Smooth muscle cell (in vitro differentiated cells): ENCODE measurements at regions not wholly inside any gene's neighbourhood (a gene's known extent, or its start where the extent isn't known, plus 50 kb on each side); places are given as distances from the start of the nearest gene placed in this dataset.
"Not testable (repeated sequence)": the region's sequence is repeated elsewhere in the genome, so short reads cannot be mapped to it uniquely, and the experiment has no call there.

Source experiments
- DNase-seq: peaks from one replicate; lab custom pipeline; 2025; ENCODE audit not compliant: unreplicated experiment; lab: John Stamatoyannopoulos, UW
- H2AFZ ChIP-seq: fragments of 200-600 bp; sonication (generic); 2 replicates; pipeline ENCODE4 v1.6.0; 2016; ENCODE audit warnings: antibody characterized with exemption, low read depth, mild to moderate bottlenecking
- H3F3A ChIP-seq: fragments of 200-600 bp; sonication (generic); 2 replicates; pipeline ENCODE4 v1.6.0; 2017; ENCODE audit warnings: antibody characterized with exemption, low read depth
- H3K27ac ChIP-seq: fragments of 200-600 bp; sonication (generic); 2 replicates; pipeline ENCODE4 v1.5.1; 2016; ENCODE audit warnings: low read depth, mild to moderate bottlenecking
- H3K27me3 ChIP-seq: fragments of 200-600 bp; sonication (generic); 2 replicates; pipeline ENCODE4 v1.6.1; 2016; ENCODE audit warnings: low read depth, mild to moderate bottlenecking
- H3K36me3 ChIP-seq: fragments of 200-600 bp; sonication (generic); 2 replicates; pipeline ENCODE4 v1.5.1; 2016; ENCODE audit warnings: low read depth
- H3K4me1 ChIP-seq: fragments of 200-600 bp; sonication (generic); 2 replicates; pipeline ENCODE4 v1.5.1; 2016; ENCODE audit warnings: low read depth
- H3K4me2 ChIP-seq: fragments of 200-600 bp; sonication (generic); 2 replicates; pipeline ENCODE4 v1.6.0; 2016; ENCODE audit warnings: mild to moderate bottlenecking
- H3K4me3 ChIP-seq: fragments of 200-600 bp; sonication (generic); 2 replicates; pipeline ENCODE4 v1.5.1; 2016; ENCODE audit warnings: mild to moderate bottlenecking
- H3K79me2 ChIP-seq: fragments of 200-600 bp; sonication (generic); 2 replicates; pipeline ENCODE4 v1.6.0; 2016; ENCODE audit warnings: low read depth, mild to moderate bottlenecking
- H3K9ac ChIP-seq: fragments of 200-600 bp; sonication (generic); 2 replicates; pipeline ENCODE4 v1.6.0; 2016; ENCODE audit warnings: low read depth
- H3K9me3 ChIP-seq: fragments of 200-600 bp; sonication (generic); replicated peaks from 2 replicates; pipeline ENCODE4 v1.5.1; 2016; ENCODE audit warnings: low read depth
- H4K20me1 ChIP-seq: fragments of 200-600 bp; sonication (generic); 2 replicates; pipeline ENCODE4 v1.6.0; 2016; ENCODE audit warnings: low read depth
- CTCF ChIP-seq: fragments of 200-600 bp; sonication (generic); IDR thresholded peaks from 2 replicates; pipeline ENCODE4 v1.5.1; 2017; ENCODE audit warnings: borderline replicate concordance, mild to moderate bottlenecking, antibody characterized with exemption; ENCODE audit not compliant: insufficient read depth, poor library complexity, severe bottlenecking
- WGBS: methylation state at CpG from one replicate; pipeline ENCODE4 v1.1.7; 2016; ENCODE audit warnings: low lambda C conversion rate; 5-methylcytosine and 5-hydroxymethylcytosine counted together

GRCh38 chr6:115133790-115134189 is 791.0 kb upstream of the HS3ST5 start:
- DNase-seq = no peak
- no peak overlapping the region for H3K27ac ChIP-seq
- 94% methylated on average over 2 of the region's 2 CpGs for WGBS
- H3K9ac ChIP-seq = no peak overlapping the region
- no peak overlapping the region for H3K4me3 ChIP-seq
- no peaks in the 10 kb centered on the region for H3K36me3 ChIP-seq
- no peaks in the 10 kb centered on the region for H3K79me2 ChIP-seq
- no peak overlapping the region for H2AFZ ChIP-seq
- H3F3A ChIP-seq = no peaks in the 10 kb centered on the region
- no peak overlapping the region for H3K4me2 ChIP-seq
- TF ChIP-seq CTCF = no peak
- H4K20me1 ChIP-seq = no peaks in the 10 kb centered on the region
- no peaks in the 10 kb centered on the region for H3K9me3 ChIP-seq
- no peaks in the 10 kb centered on the region for H3K4me1 ChIP-seq
- no peaks in the 10 kb centered on the region for H3K27me3 ChIP-seq

GRCh38 chr6:115131709-115132490 is 789.1 kb upstream of the HS3ST5 start:
- no peak for TF ChIP-seq CTCF
- no peak overlapping the region for H3K4me2 ChIP-seq
- H3K27me3 ChIP-seq = no peaks in the 10 kb centered on the region
- no peak overlapping the region for H2AFZ ChIP-seq
- H3K4me3 ChIP-seq = no peak overlapping the region
- H3K4me1 ChIP-seq = no peaks in the 10 kb centered on the region
- H3K9me3 ChIP-seq = no peaks in the 10 kb centered on the region
- no peak overlapping the region for H3K27ac ChIP-seq
- no peak overlapping the region for H3K9ac ChIP-seq
- no peaks in the 10 kb centered on the region for H3K36me3 ChIP-seq
- WGBS = 85% methylated on average over 5 of the region's 5 CpGs
- H3K79me2 ChIP-seq = no peaks in the 10 kb centered on the region
- H3F3A ChIP-seq = no peaks in the 10 kb centered on the region
- H4K20me1 ChIP-seq = no peaks in the 10 kb centered on the region
- DNase-seq = no peak

GRCh38 chr6:115121513-115121912 is 778.7 kb upstream of the HS3ST5 start:
- not testable (repeated sequence) for H3K9me3 ChIP-seq, DNase-seq, H3K27ac ChIP-seq, H4K20me1 ChIP-seq, H3K4me3 ChIP-seq, H3K36me3 ChIP-seq, H3F3A ChIP-seq, H3K79me2 ChIP-seq, H3K4me2 ChIP-seq, H3K27me3 ChIP-seq, H3K4me1 ChIP-seq, H2AFZ ChIP-seq, H3K9ac ChIP-seq
- 87% methylated on average over 11 of the region's 11 CpGs for WGBS

- Histone ChIP-seq H4K20me1 (no peaks in the 10 kb centered on the region), H3F3A (no peaks in the 10 kb centered on the region), H3K4me2 (no peak overlapping the region), H3K27me3 (no peaks in the 10 kb centered on the region), H3K36me3 (no peaks in the 10 kb centered on the region), H3K4me1 (no peaks in the 10 kb centered on the region), H3K27ac (no peak overlapping the region), H3K9ac (no peak overlapping the region), H3K9me3 (no peaks in the 10 kb centered on the region), H3K79me2 (no peaks in the 10 kb centered on the region), H3K4me3 (no peak overlapping the region), H2AFZ (no peak overlapping the region)
- WGBS = 92% methylated on average over 1 of the region's 1 CpG
- no peak for DNase-seq
- no peak for TF ChIP-seq CTCF
Measured at GRCh38 chr6:115120391-115120790, 777.6 kb upstream of the HS3ST5 start.
